IMR-90 (cell line): ENCODE measurements at regions not wholly inside any gene's neighbourhood (a gene's known extent, or its start where the extent isn't known, plus 50 kb on each side); places are given as distances from the start of the nearest gene placed in this dataset.
"Not testable (repeated sequence)": the region's sequence is repeated elsewhere in the genome, so short reads cannot be mapped to it uniquely, and the experiment has no call there.

Source experiments
- ATAC-seq: fragments of 200-7000 bp; cut with Tn5 transposase; 2 replicates; pipeline ENCODE4 v1.9.1; 2020; ENCODE audit warnings: low read depth, mild to moderate bottlenecking, moderate library complexity
- BruUV-seq: library from RNA; stranded (reverse); fragments of 400-500 nt; replicated peaks from 2 replicates; lab custom pipeline; 2021; lab: Mats Ljungman, UMichigan
- CTCF ChIA-PET: fragments of 300-600 bp; formaldehyde crosslinking; extraction: SDS; loops from one replicate; lab custom pipeline; 2021; ENCODE audit warnings: antibody characterized with exemption; lab: Yijun Ruan, JAX
- POLR2A ChIA-PET: fragments of 300-600 bp; sonication (Branson Sonifier 250); formaldehyde crosslinking; loops from one replicate; lab custom pipeline; 2022; ENCODE audit warnings: antibody characterized with exemption; ENCODE audit not compliant: unreplicated experiment; lab: Charles Lee
- DNase-seq: peaks from one replicate; pipeline ENCODE4 v3.0.0; 2013
- H2AFZ ChIP-seq: replicated peaks from 2 replicates; pipeline ENCODE3; 2013; ENCODE audit warnings: low read length, mild to moderate bottlenecking; ENCODE audit not compliant: poor library complexity
- H2AK5ac ChIP-seq: 2 replicates; pipeline ENCODE4 v1.6.1; 2013; ENCODE audit warnings: low read depth, low read length, inconsistent platforms
- H2AK9ac ChIP-seq: replicated peaks from 2 replicates; pipeline ENCODE3; 2013; ENCODE audit warnings: mild to moderate bottlenecking, low read depth, low read length, moderate library complexity; ENCODE audit not compliant: poor library complexity
- H2BK120ac ChIP-seq: 2 replicates; pipeline ENCODE4 v1.6.1; 2013; ENCODE audit warnings: low read depth, low read length, inconsistent platforms
- H2BK15ac ChIP-seq: 3 replicates; pipeline ENCODE4 v1.6.1; 2013; ENCODE audit warnings: low read depth, low read length, inconsistent platforms
- H2BK20ac ChIP-seq: 2 replicates; pipeline ENCODE4 v1.6.1; 2013; ENCODE audit warnings: low read depth, mild to moderate bottlenecking, inconsistent platforms, low read length, moderate library complexity
- H2BK5ac ChIP-seq: 2 replicates; pipeline ENCODE4 v1.6.1; 2013; ENCODE audit warnings: mild to moderate bottlenecking, low read depth, low read length, inconsistent platforms; ENCODE audit not compliant: poor library complexity, severe bottlenecking
- H3K14ac ChIP-seq: replicated peaks from 2 replicates; pipeline ENCODE4 v1.6.1; 2013; ENCODE audit warnings: low read depth, low read length, inconsistent platforms
- H3K18ac ChIP-seq: 2 replicates; pipeline ENCODE4 v1.6.1; 2013; ENCODE audit warnings: low read depth, low read length, control low read depth
- H3K23ac ChIP-seq: 2 replicates; pipeline ENCODE4 v1.6.1; 2013; ENCODE audit warnings: low read depth, low read length, inconsistent platforms
- H3K27ac ChIP-seq: 2 replicates; pipeline ENCODE4 v1.5.1; 2013; ENCODE audit warnings: mild to moderate bottlenecking, control low read depth, low read length; ENCODE audit not compliant: insufficient read depth
- H3K27me3 ChIP-seq: 2 replicates; pipeline ENCODE4 v1.6.1; 2013; ENCODE audit warnings: low read length; ENCODE audit not compliant: control insufficient read depth, insufficient read depth
- H3K36me3 ChIP-seq: 2 replicates; pipeline ENCODE4 v1.6.1; 2013; ENCODE audit warnings: low read length, mixed read lengths; ENCODE audit not compliant: control insufficient read depth, insufficient read depth
- H3K4ac ChIP-seq: 2 replicates; pipeline ENCODE4 v1.6.1; 2013; ENCODE audit warnings: low read depth, low read length, inconsistent platforms
- H3K4me1 ChIP-seq: 2 replicates; pipeline ENCODE4 v1.6.1; 2013; ENCODE audit warnings: low read length, mixed read lengths; ENCODE audit not compliant: control insufficient read depth, insufficient read depth
- H3K4me2 ChIP-seq: 2 replicates; pipeline ENCODE4 v1.6.1; 2013; ENCODE audit warnings: low read depth, mild to moderate bottlenecking, control low read depth, low read length, moderate library complexity
- H3K4me3 ChIP-seq: 2 replicates; pipeline ENCODE4 v1.5.1; 2013; ENCODE audit warnings: low read depth, mild to moderate bottlenecking, control low read depth, low read length, moderate library complexity; ENCODE audit not compliant: insufficient read depth
- H3K56ac ChIP-seq: 2 replicates; pipeline ENCODE4 v1.6.1; 2013; ENCODE audit warnings: low read length, inconsistent platforms; ENCODE audit not compliant: insufficient read depth; ENCODE audit errors: extremely low read depth
- H3K79me1 ChIP-seq, 2 experiments: 2 replicates each; pipeline ENCODE4 v1.6.1; 2013; ENCODE audit warnings: low read length in 2 of 2, inconsistent platforms in 1 of 2, low read depth in 1 of 2
- H3K9ac ChIP-seq: 2 replicates; pipeline ENCODE4 v1.6.1; 2013; ENCODE audit warnings: low read depth, low read length, control low read depth
- H3K9me1 ChIP-seq: 2 replicates; pipeline ENCODE4 v1.6.1; 2013; ENCODE audit warnings: low read length, inconsistent platforms; ENCODE audit not compliant: insufficient read depth
- H3K9me3 ChIP-seq: 2 replicates; pipeline ENCODE4 v1.6.1; 2013; ENCODE audit warnings: low read length; ENCODE audit not compliant: control insufficient read depth, insufficient read depth
- H4K20me1 ChIP-seq: 2 replicates; pipeline ENCODE4 v1.6.1; 2013; ENCODE audit warnings: low read length, inconsistent platforms; ENCODE audit not compliant: insufficient read depth
- H4K5ac ChIP-seq: 2 replicates; pipeline ENCODE4 v1.6.1; 2013; ENCODE audit warnings: mild to moderate bottlenecking, low read depth, low read length, control low read depth
- H4K8ac ChIP-seq, 2 experiments: 2 replicates each; pipeline ENCODE4 v1.6.1; 2013; ENCODE audit warnings: low read depth in 2 of 2, low read length in 2 of 2, control low read depth in 1 of 2, inconsistent platforms in 1 of 2
- H4K91ac ChIP-seq: 2 replicates; pipeline ENCODE4 v1.6.1; 2013; ENCODE audit warnings: low read depth, low read length, inconsistent platforms; ENCODE audit not compliant: insufficient read depth
- ELK1 ChIP-seq: fragments of 150-350 bp; IDR thresholded peaks from 2 replicates; pipeline ENCODE4 v1.6.1; 2016; ENCODE audit warnings: low read depth, mild to moderate bottlenecking, low read length, moderate library complexity, borderline replicate concordance
- MAFK ChIP-seq: IDR thresholded peaks from 2 replicates; pipeline ENCODE4 v1.6.1; 2012; ENCODE audit warnings: low read depth, low read length, improper control_type of control experiment
- MXI1 ChIP-seq: IDR thresholded peaks from 2 replicates; pipeline ENCODE4 v1.6.1; 2012; ENCODE audit warnings: low read depth, mild to moderate bottlenecking, low read length, moderate library complexity, borderline replicate concordance
- NFE2L2 ChIP-seq: fragments of 150-350 bp; IDR thresholded peaks from 2 replicates; pipeline ENCODE4 v1.6.1; 2016; ENCODE audit warnings: low read depth, mild to moderate bottlenecking, low read length
- RCOR1 ChIP-seq: IDR thresholded peaks from 2 replicates; pipeline ENCODE4 v1.6.1; 2012; ENCODE audit warnings: mild to moderate bottlenecking, low read length, improper control_type of control experiment; ENCODE audit not compliant: insufficient replicate concordance
- RFX5 ChIP-seq: IDR thresholded peaks from 2 replicates; pipeline ENCODE4 v1.8.0; 2012; ENCODE audit warnings: low read depth, mild to moderate bottlenecking, low read length, moderate library complexity
- SMC3 ChIP-seq: fragments of 150-350 bp; IDR thresholded peaks from 2 replicates; pipeline ENCODE4 v1.6.1; 2016; ENCODE audit warnings: low read depth, mild to moderate bottlenecking, antibody characterized with exemption, low read length, moderate library complexity
- WGBS, 2 experiments: methylation state at CpG; one replicate each; pipeline versions ENCODE4 v1.1.5 to v1.1.7; 2013; ENCODE audit warnings: missing lambda C conversion rate in 2 of 2; ENCODE audit not compliant: insufficient read length in 1 of 2; ENCODE audit errors: extremely low coverage in 2 of 2; 5-methylcytosine and 5-hydroxymethylcytosine counted together
- dilution Hi-C: fragments of 300-500 bp; cut with HindIII; formaldehyde crosslinking; loops from one replicate; pipeline ENCODE4 v1.14.3; 2018; ENCODE audit warnings: low sequenced_read_pairs; ENCODE audit not compliant: unreplicated experiment
- in situ Hi-C: fragments of 300-500 bp; cut with MboI; formaldehyde crosslinking; loops from 3 replicates; pipeline ENCODE4 v1.14.3; 2019; ENCODE audit warnings: low sequenced_read_pairs, inconsistent platforms, mixed read lengths
- intact Hi-C: fragments of 100-400 bp; cut with micrococcal nuclease; formaldehyde crosslinking; loops from 2 replicates; pipeline ENCODE4 v1.10.0; 2022

GRCh38 chr4:71882113-71882841 lies 98.4 kb upstream of the GC start:
- H3K4ac ChIP-seq = no peak overlapping the region

GRCh38 chr4:71900366-71900765 lies 116.5 kb upstream of the GC start:
- intact Hi-C loops, H3K27me3 ChIP-seq, H2AK9ac ChIP-seq, H2BK15ac ChIP-seq, H3K9ac ChIP-seq, H3K23ac ChIP-seq, H3K36me3 ChIP-seq, POLR2A ChIA-PET, H3K56ac ChIP-seq, H3K14ac ChIP-seq, H2BK20ac ChIP-seq, H2AK5ac ChIP-seq, H4K91ac ChIP-seq, H3K18ac ChIP-seq, dilution Hi-C loops, ATAC-seq, H3K79me1 ChIP-seq, H3K4me1 ChIP-seq, CTCF ChIA-PET, H3K4me2 ChIP-seq, H3K9me3 ChIP-seq, in situ Hi-C loops, H3K27ac ChIP-seq, H3K9me1 ChIP-seq, H3K4ac ChIP-seq, BruUV-seq, H4K20me1 ChIP-seq, H2AFZ ChIP-seq, H4K8ac ChIP-seq, H4K5ac ChIP-seq, H3K4me3 ChIP-seq, DNase-seq, H2BK5ac ChIP-seq, H2BK120ac ChIP-seq: not testable (repeated sequence)
- WGBS, 2 experiments = no CpG with 5 or more reads among the region's 5 CpGs

More at GRCh38 chr4:71882113-71882841, 98.4 kb upstream of the GC start:
- intact Hi-C loops (no loop called here), in situ Hi-C loops (no loop called here), dilution Hi-C loops (no loop called here)
- BruUV-seq = no TSS peak
- no peaks in the 10 kb centered on the region for H4K20me1 ChIP-seq
- no peaks in the 10 kb centered on the region for H3K4me1 ChIP-seq
- H3K79me1 ChIP-seq = no peaks in the 10 kb centered on the region
- DNase-seq (no peak), ATAC-seq (no peak)
- H3K9ac ChIP-seq = no peak overlapping the region
- H2BK5ac ChIP-seq = no peak overlapping the region
- H3K23ac ChIP-seq = no peak overlapping the region
- no peak overlapping the region for H3K56ac ChIP-seq
- no peak overlapping the region for H2BK120ac ChIP-seq
- H2BK20ac ChIP-seq = no peak overlapping the region
- no peak for TF ChIP-seq MXI1
- no peak for TF ChIP-seq ELK1
- TF ChIP-seq RCOR1 = no peak
- TF ChIP-seq SMC3 = no peak
- TF ChIP-seq MAFK = no peak
- no peak for TF ChIP-seq NFE2L2
- no peak for TF ChIP-seq RFX5
- no peak overlapping the region for H2AK5ac ChIP-seq
- H3K18ac ChIP-seq = no peak overlapping the region
- H3K36me3 ChIP-seq = no peaks in the 10 kb centered on the region
- H3K9me3 ChIP-seq = no peaks in the 10 kb centered on the region
- no peaks in the 10 kb centered on the region for H3K9me1 ChIP-seq
- H4K8ac ChIP-seq = no peak overlapping the region
- H3K27ac ChIP-seq = no peak overlapping the region
- no peak overlapping the region for H4K5ac ChIP-seq
- H3K27me3 ChIP-seq = no peaks in the 10 kb centered on the region
- no peak overlapping the region for H3K14ac ChIP-seq
- H2AK9ac ChIP-seq = no peak overlapping the region
- no peak overlapping the region for H3K4me2 ChIP-seq
- 0% methylated on average over 1 of the region's 6 CpGs; no CpG with 5 or more reads in 1 of the 2 experiments for whole genome bisulfite sequencing, 2 experiments
- no peak overlapping the region for H4K91ac ChIP-seq
- no peak overlapping the region for H2AFZ ChIP-seq
- ChIA-PET CTCF (no interaction called here), POLR2A (no interaction called here)
- no peak overlapping the region for H2BK15ac ChIP-seq
- H3K4me3 ChIP-seq = no peak overlapping the region
